Stimulated activated CD4-positive, alpha-beta T cell treated with anti-CD3 and anti-CD28 coated beads, Interleukin-4, amount 100 ng/mL, for 48 hours (primary cell): ENCODE measurements at regions not wholly inside any gene's neighbourhood (a gene's known extent, or its start where the extent isn't known, plus 50 kb on each side); places are given as distances from the start of the nearest gene placed in this dataset.

Experiments
- DNase-seq, 2 donors: peaks; one replicate each; pipeline ENCODE4 v3.0.0-alpha.2; 2020; ENCODE audit warnings: low read depth in 2 of 2

DNA sequence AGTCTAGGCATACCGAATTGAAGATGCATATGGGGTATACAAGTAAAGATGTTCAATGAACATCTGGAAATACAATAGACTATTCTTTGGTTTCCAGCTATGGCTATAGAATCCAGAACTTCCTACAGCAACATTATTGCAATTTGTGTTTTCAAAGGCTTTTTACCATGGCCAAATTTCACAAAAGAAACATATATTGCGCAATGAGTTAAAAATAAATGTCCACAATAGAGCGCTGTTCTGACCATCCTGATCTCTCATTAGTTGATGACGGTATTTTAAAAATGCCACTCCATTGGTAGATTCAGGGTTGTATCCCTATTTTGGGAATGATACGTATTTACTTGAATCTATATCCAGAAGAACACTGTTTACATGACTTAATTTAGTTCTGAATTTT is 139.2 kb downstream of the LINC00632 start:
- DNase-seq = no peak

DNA sequence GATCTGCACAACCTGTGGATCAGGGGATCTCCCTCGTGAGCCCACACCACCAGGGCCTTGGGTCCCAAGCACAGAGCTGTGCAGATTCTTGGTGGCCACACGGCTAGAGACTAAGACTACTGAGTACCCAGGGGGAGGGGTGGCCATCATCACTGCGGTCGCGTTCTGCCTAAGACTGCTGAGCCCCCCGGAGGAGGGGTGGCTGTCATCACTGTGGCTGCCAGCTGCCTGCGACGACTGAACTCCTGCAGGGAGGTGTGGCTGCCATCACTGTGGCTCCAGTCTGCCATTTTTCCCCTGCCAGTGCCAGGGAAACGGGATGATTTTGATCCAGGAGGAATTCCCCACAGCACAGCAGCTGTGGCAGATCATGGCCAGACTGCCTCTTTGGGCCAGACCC is 141.7 kb upstream of the SPANXB1 start:
- DNase-seq = no peak

DNA sequence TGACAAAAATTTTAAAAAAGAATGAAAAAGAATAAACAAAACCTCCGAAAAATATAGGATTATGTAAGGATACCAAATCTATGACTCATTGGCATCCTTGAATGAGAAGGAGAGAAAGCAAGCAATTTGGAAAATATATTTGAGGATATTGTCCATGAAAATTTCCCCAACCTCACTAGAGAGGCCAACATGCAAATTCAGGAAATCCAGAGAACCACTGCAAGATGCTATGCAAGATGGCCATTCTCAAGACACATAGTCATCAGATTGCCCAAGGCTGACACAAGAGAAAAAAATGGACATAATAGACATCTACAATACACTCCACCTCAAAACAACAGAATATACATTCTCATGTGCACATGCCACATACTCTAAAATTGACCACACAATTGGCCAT is 135.9 kb upstream of the SPANXB1 start:
- no peak for DNase-seq

DNA sequence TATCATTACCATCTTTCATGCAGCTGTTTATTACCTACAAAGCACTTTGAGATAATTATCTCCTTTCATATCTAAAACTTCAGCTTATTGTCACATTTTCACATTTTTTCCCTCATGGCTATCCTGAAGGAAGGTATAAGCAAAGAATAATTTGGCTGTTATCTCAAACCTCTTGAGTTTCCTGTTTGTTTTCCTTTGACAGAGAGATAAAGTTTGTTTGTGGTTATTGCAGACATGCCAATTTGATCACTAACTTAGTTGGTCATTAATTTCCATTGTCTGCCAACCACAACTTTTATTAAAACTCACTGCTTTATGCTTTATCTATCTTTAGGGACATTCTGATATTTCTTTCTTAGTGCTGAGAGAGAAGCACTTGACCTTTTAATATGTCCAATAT is 89.8 kb upstream of the SPANXB1 start:
- DNase-seq = no peak

DNA sequence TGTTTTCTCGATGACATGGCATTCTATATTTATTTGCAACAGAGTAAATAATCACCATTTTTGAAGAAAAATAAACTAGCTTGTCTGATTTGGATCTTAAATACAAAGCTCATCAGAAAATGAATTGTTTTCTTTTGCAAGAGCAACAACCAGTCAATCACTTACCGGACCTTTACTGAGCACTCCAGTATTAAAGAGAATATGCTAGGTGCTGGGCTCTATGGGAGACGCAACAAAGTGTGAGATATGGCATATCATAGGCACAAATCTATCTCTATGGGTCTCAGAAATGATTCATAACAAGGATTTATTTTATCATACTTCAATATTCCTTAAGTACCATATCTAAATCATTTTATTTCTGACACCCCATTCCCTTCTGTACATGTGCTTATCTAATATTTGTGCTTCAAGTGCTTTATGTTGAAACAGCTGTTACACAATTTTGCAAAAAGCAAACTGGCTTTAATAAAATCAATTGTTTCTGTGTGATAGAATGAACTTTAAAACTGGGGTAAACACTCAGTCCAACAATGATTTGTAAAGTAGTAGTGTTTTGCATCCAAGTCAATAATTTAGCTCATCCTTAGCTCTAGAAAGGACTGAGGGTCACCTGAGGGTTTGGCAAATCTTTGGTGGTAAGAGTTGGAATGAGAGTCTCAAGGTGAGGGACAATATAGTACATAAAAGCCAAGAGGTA is 88.4 kb upstream of the SPANXB1 start:
- DNase-seq = no peak

DNA sequence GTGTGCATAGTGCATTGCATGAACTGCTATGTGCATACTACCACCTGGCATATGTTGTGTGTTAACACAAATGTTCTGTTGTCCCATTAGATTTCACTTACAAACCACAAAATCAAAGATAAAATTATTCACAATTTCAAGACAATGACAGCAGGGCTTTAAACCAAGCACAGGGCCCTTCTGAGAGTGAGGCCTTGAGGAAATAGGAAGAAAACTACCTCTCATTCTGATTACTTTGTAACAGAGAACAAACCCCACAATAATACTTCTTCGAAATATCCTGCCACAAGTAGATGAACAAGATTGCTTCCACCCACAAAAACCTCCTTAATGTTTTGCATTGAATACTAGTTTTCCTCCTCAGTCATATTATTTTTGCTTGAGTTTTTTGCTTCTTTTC is 85.5 kb upstream of the SPANXB1 start:
- no peak for DNase-seq

DNA sequence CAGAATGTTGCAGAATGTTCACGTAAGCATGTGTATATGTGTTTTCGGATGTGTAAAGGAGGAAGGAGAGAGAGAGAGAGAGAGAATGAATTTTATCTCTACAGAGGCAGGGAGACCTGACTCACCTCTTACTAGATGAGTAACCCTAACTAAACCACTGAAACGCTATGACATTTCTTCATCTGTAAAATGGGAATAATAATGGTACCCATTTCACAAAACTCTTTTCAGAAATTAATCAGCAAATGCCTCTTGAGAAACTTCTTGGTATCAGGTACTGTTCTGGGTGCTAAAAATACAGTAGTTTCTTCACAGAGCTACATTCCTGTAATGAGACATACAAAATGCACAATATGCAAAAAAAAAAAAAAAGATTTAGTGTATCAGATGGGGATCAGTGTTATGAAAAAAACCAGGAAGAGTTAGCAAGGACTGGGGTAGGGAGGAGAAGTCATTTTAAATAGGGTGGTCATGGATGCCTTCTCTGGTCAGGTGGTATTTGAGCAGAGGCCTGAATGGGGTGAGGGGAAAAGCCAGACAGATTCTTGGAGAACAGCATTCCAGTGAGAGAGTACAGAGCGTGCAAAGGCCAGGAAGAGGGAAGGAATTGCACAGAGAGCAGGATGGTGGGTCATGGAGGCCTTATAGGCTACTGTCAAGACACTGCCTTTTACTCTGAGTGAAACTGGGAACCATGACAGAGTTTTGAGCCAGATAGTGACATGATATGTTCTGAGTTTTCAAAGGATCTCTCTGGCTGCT is 84.9 kb upstream of the SPANXB1 start:
- no peak for DNase-seq

DNA sequence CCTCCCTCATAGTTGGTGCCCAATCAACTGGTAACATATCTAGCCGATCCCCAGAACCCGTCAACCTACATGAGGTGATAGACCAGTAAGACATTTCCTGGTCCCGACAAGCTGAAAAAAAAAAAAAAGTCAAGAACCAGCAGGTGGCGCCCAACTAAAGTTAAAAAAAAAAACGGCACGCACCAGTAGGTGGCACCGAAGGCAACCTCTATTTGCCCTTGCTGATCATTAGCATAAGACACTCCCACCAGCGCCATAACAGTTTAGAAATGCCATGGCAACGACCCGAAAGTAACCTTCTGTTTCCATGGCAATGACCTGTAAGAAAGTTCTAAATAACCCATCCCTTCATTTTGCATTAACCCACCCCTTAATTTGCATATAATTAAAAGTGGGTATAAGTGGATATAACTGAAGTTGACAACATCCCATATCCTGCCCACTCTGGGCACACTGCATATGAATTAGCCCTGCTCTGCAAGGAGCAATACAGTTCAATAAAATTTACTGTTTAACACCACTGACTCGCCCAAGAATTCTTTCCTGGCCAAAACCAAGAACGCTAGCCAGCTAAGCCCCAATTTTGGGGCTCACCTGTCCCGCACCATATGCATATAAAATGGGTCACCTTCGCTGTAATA is 83.9 kb upstream of the SPANXB1 start:
- peak; percentile 1 to 7 for DNase-seq

DNA sequence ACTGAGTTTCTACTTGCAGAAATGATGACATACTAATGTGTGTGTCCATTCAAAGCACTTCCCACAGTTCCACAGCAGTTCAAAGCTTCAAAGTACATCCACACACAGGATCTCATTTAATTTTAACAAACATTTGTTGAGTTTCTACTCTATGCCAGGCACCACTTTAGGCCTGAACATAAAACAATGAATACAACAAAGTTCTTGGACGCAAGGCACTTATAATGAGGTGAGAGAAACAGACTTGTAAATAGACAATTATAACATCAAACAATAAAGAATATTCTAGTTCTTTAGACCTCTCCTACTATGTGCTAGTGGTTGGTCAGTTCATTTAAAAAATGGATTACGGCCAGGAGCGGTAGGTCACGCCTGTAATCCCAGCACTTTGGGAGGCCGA is 82.0 kb upstream of the SPANXB1 start:
- DNase-seq = no peak

DNA sequence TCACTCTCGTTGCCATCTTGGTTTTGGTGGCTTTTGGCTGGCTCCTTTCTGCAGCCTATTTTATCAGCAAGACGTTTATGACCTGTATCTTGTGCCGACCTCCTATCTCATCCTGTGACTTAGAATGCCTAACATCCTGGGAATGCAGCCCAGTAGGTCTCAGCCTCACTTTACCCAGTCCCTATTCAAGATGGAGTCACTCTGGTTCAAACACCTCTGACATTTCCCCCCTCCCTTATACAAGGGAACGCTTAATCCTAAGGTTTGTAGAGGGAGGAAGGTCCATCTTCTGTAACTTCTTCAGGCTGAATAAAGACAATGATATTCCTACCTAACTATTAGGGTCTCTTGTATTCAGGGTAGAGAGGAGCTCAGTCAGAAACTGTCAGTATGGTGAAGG is 79.3 kb upstream of the SPANXB1 start:
- DNase-seq = no peak

DNA sequence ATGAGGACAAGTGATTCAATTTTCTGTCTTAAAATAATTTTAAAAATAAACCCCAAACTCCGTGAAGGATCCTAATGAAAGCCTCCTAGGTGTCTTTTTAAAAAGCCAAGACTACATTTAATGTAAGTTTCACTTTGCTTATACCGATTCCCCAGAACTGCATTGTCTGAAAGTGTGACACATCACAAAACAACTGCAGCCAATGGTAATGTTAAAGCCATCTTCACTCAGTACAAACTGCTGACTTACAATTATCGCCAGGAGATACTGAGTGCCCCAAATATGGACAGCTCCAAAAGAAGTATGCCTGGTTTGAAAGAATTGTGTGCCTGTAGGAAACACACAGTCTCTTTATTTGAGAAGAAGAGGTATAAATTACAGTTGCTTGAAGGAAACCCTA is 73.7 kb upstream of the SPANXB1 start:
- DNase-seq = no peak

DNA sequence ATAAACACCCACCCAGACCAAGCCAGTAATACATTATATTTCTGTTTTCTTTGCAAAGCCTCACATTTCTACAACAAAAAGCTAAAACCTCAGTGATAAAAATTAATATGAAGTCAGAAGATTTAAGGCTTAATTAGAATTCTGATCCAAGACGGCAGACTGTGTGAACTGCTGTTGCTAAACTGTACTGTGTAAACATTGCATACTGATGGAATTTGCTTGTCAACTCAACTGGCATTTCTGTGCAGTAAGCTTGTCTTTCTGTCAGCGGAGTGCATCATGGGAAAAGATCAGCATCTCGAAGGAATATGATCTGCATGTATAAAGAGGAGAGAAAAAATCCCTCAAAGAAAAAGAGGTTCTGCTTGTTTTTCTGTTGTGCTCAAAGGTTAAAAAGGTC is 69.4 kb upstream of the SPANXB1 start:
- DNase-seq = no peak

DNA sequence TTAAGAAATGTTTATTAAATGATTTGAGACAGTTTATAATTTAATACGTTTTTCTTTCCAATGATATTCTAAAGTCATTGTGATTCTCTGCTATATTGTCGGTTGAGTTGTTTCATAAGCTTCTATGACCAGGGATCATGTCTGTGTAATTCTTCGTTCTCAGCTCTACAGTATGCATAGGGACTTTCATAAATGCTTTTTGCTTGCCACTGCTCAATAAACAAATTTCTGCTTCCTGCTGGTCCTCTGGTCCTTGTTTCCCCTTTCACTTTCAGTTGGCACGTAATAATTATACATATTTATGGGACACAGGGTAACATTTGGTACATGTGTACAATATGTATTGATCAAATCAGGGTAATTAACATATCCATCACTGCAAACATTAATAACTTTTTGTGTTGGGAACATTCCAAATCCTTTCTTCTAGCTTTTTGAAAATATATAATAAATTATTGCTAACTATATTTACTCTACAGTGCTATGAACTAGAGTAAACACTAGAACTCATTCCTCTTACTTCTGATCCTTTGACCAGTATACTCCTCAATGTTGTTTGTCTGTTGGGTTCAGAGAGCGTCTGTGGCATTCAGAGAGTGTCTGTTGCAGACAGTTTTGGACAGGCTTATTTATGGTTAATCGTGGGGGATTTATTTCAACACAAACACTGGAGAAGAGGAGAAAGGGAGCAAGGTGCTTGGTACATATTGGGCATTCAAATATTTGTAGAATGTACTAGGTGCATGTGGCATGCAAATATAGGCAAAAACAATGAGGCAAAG is 68.3 kb upstream of the SPANXB1 start:
- no peak for DNase-seq

DNA sequence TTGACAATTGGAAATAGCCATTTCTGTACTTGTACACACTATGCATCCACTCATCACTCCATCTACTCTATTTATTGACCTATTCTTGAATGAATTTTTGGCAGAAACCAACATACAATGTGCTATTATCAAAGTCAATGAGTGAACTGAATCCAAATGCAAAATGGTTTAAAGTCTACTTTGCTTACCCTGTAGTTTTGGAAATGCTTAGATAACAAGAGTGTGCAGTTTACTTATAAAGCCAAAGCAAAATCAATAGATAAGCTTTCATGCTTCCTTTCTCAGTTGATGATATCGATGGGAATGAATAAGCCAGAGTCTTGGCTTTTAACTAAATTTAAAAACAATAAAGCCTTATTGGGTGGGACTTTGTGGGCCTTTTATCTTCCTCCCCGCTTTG is 58.9 kb upstream of the SPANXB1 start:
- no peak for DNase-seq

DNA sequence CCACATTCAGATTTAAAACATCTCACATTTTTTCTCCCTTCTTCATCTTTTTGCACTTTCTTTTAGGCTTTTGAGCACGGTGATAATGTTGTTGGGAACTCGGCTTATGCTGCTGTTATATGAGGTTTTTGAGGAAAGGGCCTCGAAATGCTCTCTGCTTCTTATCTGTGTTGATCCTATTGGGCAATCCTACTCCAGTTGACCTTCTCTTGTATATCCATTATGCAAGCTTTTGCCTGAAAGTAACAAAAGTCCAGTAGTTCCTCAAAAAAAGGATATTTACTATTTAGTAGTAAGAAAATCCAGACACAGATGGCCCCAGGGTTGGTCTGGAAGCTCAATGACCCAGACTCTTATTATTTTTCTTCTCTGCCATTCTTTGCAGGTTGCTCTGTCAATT is 57.7 kb upstream of the SPANXB1 start:
- no peak for DNase-seq

DNA sequence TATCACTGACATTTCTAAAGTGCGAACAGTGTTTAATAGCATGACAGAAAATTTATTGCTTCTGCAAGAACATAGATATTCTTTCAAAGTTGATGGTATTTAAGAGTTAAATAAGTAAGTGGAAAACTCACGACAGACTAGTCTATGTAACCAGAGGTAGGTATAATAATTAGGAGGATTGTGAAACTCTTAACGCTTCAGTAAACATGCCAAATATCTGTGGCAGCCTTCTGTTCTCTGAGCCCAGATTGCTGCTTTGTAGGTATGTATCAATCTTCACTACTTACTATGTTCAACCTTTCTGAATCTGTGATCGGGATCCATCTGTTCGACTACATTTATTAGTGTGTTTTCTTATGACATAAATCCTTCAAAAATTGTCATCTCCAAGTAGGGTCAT is 53.6 kb upstream of the SPANXB1 start:
- no peak for DNase-seq

DNA sequence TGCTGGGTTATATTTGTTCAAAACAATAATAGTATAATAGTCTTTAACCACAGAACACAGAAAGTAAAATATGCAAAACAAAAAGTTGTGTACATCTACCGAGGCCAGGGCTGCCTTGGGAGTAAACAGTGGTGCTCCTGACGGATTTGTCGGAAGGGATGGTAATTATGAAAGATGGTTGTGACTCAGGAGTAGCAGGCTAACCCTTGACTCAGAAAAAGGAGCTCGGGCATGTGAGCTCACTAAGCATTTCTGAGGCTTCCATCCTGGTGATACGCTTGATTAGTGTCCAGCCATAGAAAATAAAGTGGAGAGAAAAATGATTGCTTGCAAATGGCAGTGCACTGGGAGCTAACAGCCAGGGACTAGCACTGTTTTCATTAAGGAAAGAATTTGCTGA is 53.2 kb upstream of the SPANXB1 start:
- DNase-seq = no peak
